ENCODE measurements at regions not wholly inside any gene's neighbourhood (a gene's known extent, or its start where the extent isn't known, plus 50 kb on each side); places are given as distances from the start of the nearest gene placed in this dataset.

DNA sequence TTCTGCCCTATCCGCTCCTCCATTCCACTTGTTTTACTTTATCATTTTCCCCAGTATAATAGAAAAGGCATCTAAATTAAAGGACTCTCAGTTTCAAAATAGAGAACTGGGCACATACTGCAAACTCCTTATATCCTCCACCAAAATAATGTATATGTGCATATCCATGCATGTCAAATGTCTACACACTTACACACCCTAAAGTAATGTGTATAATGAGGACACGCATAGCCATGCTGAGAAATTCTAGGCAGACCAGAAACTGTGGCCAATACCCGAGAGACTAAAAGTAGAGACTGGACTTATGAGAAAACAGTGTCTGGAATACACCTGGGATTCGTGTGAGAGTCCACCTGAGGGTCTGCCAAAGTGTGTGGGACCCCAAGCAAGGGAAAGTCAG is 183.5 kb downstream of the CWF19L2 start:
- TF ChIP-seq, protein P1, sequence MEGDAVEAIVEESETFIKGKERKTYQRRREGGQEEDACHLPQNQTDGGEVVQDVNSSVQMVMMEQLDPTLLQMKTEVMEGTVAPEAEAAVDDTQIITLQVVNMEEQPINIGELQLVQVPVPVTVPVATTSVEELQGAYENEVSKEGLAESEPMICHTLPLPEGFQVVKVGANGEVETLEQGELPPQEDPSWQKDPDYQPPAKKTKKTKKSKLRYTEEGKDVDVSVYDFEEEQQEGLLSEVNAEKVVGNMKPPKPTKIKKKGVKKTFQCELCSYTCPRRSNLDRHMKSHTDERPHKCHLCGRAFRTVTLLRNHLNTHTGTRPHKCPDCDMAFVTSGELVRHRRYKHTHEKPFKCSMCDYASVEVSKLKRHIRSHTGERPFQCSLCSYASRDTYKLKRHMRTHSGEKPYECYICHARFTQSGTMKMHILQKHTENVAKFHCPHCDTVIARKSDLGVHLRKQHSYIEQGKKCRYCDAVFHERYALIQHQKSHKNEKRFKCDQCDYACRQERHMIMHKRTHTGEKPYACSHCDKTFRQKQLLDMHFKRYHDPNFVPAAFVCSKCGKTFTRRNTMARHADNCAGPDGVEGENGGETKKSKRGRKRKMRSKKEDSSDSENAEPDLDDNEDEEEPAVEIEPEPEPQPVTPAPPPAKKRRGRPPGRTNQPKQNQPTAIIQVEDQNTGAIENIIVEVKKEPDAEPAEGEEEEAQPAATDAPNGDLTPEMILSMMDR (conservative IDR thresholded peaks at IDR 0.05), result no peak
- no peak for TF ChIP-seq EZH2 (IDR thresholded peaks at IDR 0.05; ENCODE audit: low read depth)
